Posterior vena cava (tissue), 2 donors: ENCODE measurements at regions not wholly inside any gene's neighbourhood (a gene's known extent, or its start where the extent isn't known, plus 50 kb on each side); places are given as distances from the start of the nearest gene placed in this dataset.
A peak's percentile ranks its signal among the peaks of the same experiment; 100 is the strongest.

Experiments
- DNase-seq: peaks from one replicate; pipeline ENCODE4 v3.0.0-alpha.2; 2020; ENCODE audit warnings: low spot score
- intact Hi-C, 2 donors: fragments of 100-400 bp; cut with DNase I; formaldehyde crosslinking; loops; one replicate each; pipeline versions ENCODE4 v1.14.1 to v1.14.2; 2022 to 2023
- donor health status: DM: yes; HTN: yes; CAD: no.
- donor health status: DM: yes; HTN: yes; CAD: no.

- intact Hi-C loops = loop anchor here (5.0 kb wide), 2 partner anchors 362 to 382 kb away; no protein-coding TSS in a partner anchor
- no peak for DNase-seq
Measured at GRCh38 chr14:89040080-89040459, 215.6 kb downstream of the TTC8 start.

GRCh38 chr14:89040460-89041256 lies 216.2 kb downstream of the TTC8 start:
- DNase-seq = peak; percentile 96
- intact Hi-C loops = loop anchor here (5.0 kb wide), 2 partner anchors 362 to 382 kb away; no protein-coding TSS in a partner anchor

GRCh38 chr14:89041257-89041582 lies 216.8 kb downstream of the TTC8 start:
- DNase-seq = peak; percentile 78
- intact Hi-C loops = loop anchor here (5.0 kb wide), 2 partner anchors 361 to 381 kb away; no protein-coding TSS in a partner anchor

GRCh38 chr14:89042021-89042420 lies 217.6 kb downstream of the TTC8 start:
- intact Hi-C loops = loop anchor here (5.0 kb wide), 2 partner anchors 360 to 380 kb away; no protein-coding TSS in a partner anchor
- no peak for DNase-seq

- intact Hi-C loops = no loop called here
- DNase-seq = no peak
Measured at GRCh38 chr14:89053303-89053702, 228.9 kb downstream of the TTC8 start.

- DNase-seq = no peak
- intact Hi-C loops = no loop called here
Measured at GRCh38 chr14:89056394-89056793, 231.9 kb downstream of the TTC8 start.

- intact Hi-C loops = no loop called here
- DNase-seq = no peak
Measured at GRCh38 chr14:89058697-89059096, 234.2 kb downstream of the TTC8 start.

- DNase-seq = no peak
- intact Hi-C loops = no loop called here
Measured at GRCh38 chr14:89060191-89060590, 235.7 kb downstream of the TTC8 start.

GRCh38 chr14:89061696-89062095 lies 237.2 kb downstream of the TTC8 start:
- intact Hi-C loops = no loop called here
- DNase-seq = no peak

GRCh38 chr14:89065879-89066278 lies 241.4 kb downstream of the TTC8 start:
- intact Hi-C loops = no loop called here
- DNase-seq = no peak

- intact Hi-C loops = no loop called here
- DNase-seq = no peak
Measured at GRCh38 chr14:89067293-89067972, 243.0 kb downstream of the TTC8 start.

- intact Hi-C loops = no loop called here
- no peak for DNase-seq
Measured at GRCh38 chr14:89078021-89078795, 253.8 kb downstream of the TTC8 start.

GRCh38 chr14:89085231-89085731 lies 260.8 kb downstream of the TTC8 start:
- no peak for DNase-seq
- intact Hi-C loops = no loop called here

GRCh38 chr14:89085737-89086382 lies 261.4 kb downstream of the TTC8 start:
- no peak for DNase-seq
- intact Hi-C loops = no loop called here

GRCh38 chr14:89088530-89088929 lies 264.1 kb downstream of the TTC8 start:
- intact Hi-C loops = no loop called here
- no peak for DNase-seq

GRCh38 chr14:89089330-89089729 lies 264.9 kb downstream of the TTC8 start:
- intact Hi-C loops = no loop called here
- DNase-seq = no peak

GRCh38 chr14:89091781-89092180 lies 267.3 kb downstream of the TTC8 start:
- intact Hi-C loops = no loop called here
- no peak for DNase-seq

GRCh38 chr14:89093083-89093730 lies 268.8 kb downstream of the TTC8 start:
- intact Hi-C loops = no loop called here
- no peak for DNase-seq

- intact Hi-C loops = no loop called here
- no peak for DNase-seq
Measured at GRCh38 chr14:89095036-89095435, 270.6 kb downstream of the TTC8 start.
